Sigmoid colon (tissue), 6 donors: ENCODE measurements at regions not wholly inside any gene's neighbourhood (a gene's known extent, or its start where the extent isn't known, plus 50 kb on each side); places are given as distances from the start of the nearest gene placed in this dataset.
"Not testable (repeated sequence)": the region's sequence is repeated elsewhere in the genome, so short reads cannot be mapped to it uniquely, and the experiment has no call there.

ENCODE experiments used
- DNase-seq: peaks from one replicate; pipeline ENCODE4 v3.0.0-alpha.2; 2019
- H3K27ac ChIP-seq, 4 donors: fragments of 200-600 bp; sonication (generic); one replicate each; pipeline ENCODE4 v1.5.1; 2016 to 2019; ENCODE audit warnings: mild to moderate bottlenecking in 1 of 4
- H3K27me3 ChIP-seq, 3 donors: fragments of 200-600 bp; sonication (generic); one replicate each; pipeline ENCODE4 v1.5.1; 2019; ENCODE audit warnings: mild to moderate bottlenecking in 1 of 3
- H3K36me3 ChIP-seq, 4 donors: fragments of 200-600 bp; sonication (generic); one replicate each; pipeline ENCODE4 v1.5.1; 2016 to 2019
- H3K4me1 ChIP-seq, 4 donors: fragments of 200-600 bp; sonication (generic); one replicate each; pipeline ENCODE4 v1.5.1; 2017 to 2019
- H3K4me3 ChIP-seq, 4 donors: fragments of 200-600 bp; sonication (generic); one replicate each; pipeline ENCODE4 v1.5.1; 2017 to 2019; ENCODE audit warnings: mild to moderate bottlenecking in 2 of 4, moderate library complexity in 1 of 4
- H3K9me3 ChIP-seq, 4 donors: fragments of 200-600 bp in 3 of 4; sonication (generic) in 3 of 4; one replicate each; pipeline versions ENCODE4 v1.5.1 to v1.6.1; 2013 to 2019
- CTCF ChIP-seq, 4 experiments: fragments of 450-650 bp in 3 of 4; fragments of 200-600 bp in 1 of 4; IDR thresholded peaks; one replicate each; pipeline ENCODE4 v1.5.1; 2016 to 2019; ENCODE audit warnings: antibody characterized with exemption in 4 of 4, mild to moderate bottlenecking in 3 of 4, moderate library complexity in 2 of 4
- EP300 ChIP-seq, 4 donors: sonication (generic); formaldehyde crosslinking; IDR thresholded peaks; one replicate each; pipeline ENCODE4 v1.6.1; 2017; ENCODE audit warnings: antibody characterized with exemption in 4 of 4
- POLR2A ChIP-seq, 2 donors: fragments of 450-650 bp; IDR thresholded peaks; one replicate each; pipeline ENCODE4 v1.6.1; 2016; ENCODE audit warnings: antibody characterized with exemption in 2 of 2, mild to moderate bottlenecking in 2 of 2, moderate library complexity in 2 of 2
- POLR2AphosphoS5 ChIP-seq, 4 donors: sonication (generic); formaldehyde crosslinking; IDR thresholded peaks; one replicate each; pipeline ENCODE4 v1.6.1; 2017; ENCODE audit warnings: antibody characterized with exemption in 4 of 4
- WGBS, 2 donors: extraction: QIAGEN DNeasy Blood & Tissue Kit; methylation state at CpG; one replicate each; pipeline ENCODE4 v1.1.7; 2013; 5-methylcytosine and 5-hydroxymethylcytosine counted together
- intact Hi-C: fragments of 100-400 bp; cut with DNase I; formaldehyde crosslinking; loops from one replicate; pipeline ENCODE4 v1.15.1; 2023
- donor health status: healthy with polysubstance abuse.
- donor health status: healthy.

- Histone ChIP-seq H3K36me3 (no peaks in the 10 kb centered on the region), H3K27ac (no peak overlapping the region), H3K9me3 (no peaks in the 10 kb centered on the region), H3K4me3 (no peak overlapping the region), H3K4me1 (no peaks in the 10 kb centered on the region), H3K27me3 (no peaks in the 10 kb centered on the region)
- 73 to 81% methylated on average over 9 of the region's 9 CpGs for WGBS, 2 donors
- TF ChIP-seq CTCF (IDR thresholded peaks at IDR 0.05) = no peak
- no peak for TF ChIP-seq POLR2A (IDR thresholded peaks at IDR 0.05)
- no peak for TF ChIP-seq EP300 (IDR thresholded peaks at IDR 0.05)
- no peak for TF ChIP-seq POLR2AphosphoS5 (IDR thresholded peaks at IDR 0.05)
- intact Hi-C loops = no loop called here
- DNase-seq = no peak
These were observed 342.8 kb downstream of the FAM47B start for GRCh38 chrX:35285289-35285962.

- H3K9me3 ChIP-seq = no peaks in the 10 kb centered on the region
- DNase-seq = no peak
- H3K4me1 ChIP-seq = no peaks in the 10 kb centered on the region
- H3K36me3 ChIP-seq = no peaks in the 10 kb centered on the region
- H3K27ac ChIP-seq = no peak overlapping the region
- WGBS, 2 donors = 64 to 76% methylated on average over 1 of the region's 1 CpG
- no peaks in the 10 kb centered on the region for H3K27me3 ChIP-seq
- TF ChIP-seq POLR2AphosphoS5 (IDR thresholded peaks at IDR 0.05) = no peak
- TF ChIP-seq CTCF (IDR thresholded peaks at IDR 0.05) = no peak
- TF ChIP-seq EP300 (IDR thresholded peaks at IDR 0.05) = no peak
- no peak for TF ChIP-seq POLR2A (IDR thresholded peaks at IDR 0.05)
- intact Hi-C loops = no loop called here
- no peak overlapping the region for H3K4me3 ChIP-seq
These were observed 346.1 kb downstream of the FAM47B start for GRCh38 chrX:35288657-35289056.

- no peak for DNase-seq
- H3K4me1 ChIP-seq = no peaks in the 10 kb centered on the region
- H3K27ac ChIP-seq = no peak overlapping the region
- 60 to 70% methylated on average over 2 of the region's 2 CpGs for WGBS, 2 donors
- no peak for TF ChIP-seq EP300 (IDR thresholded peaks at IDR 0.05)
- no peak for TF ChIP-seq CTCF (IDR thresholded peaks at IDR 0.05)
- no peak for TF ChIP-seq POLR2AphosphoS5 (IDR thresholded peaks at IDR 0.05)
- no peak for TF ChIP-seq POLR2A (IDR thresholded peaks at IDR 0.05)
- intact Hi-C loops = no loop called here
- no peaks in the 10 kb centered on the region for H3K27me3 ChIP-seq
- H3K36me3 ChIP-seq = no peaks in the 10 kb centered on the region
- no peak overlapping the region for H3K4me3 ChIP-seq
- no peaks in the 10 kb centered on the region for H3K9me3 ChIP-seq
These were observed 347.4 kb downstream of the FAM47B start for GRCh38 chrX:35289952-35290351.

GRCh38 chrX:35291013-35291412, 348.4 kb downstream of the FAM47B start:
- Histone ChIP-seq H3K4me1 (no peaks in the 10 kb centered on the region), H3K9me3 (no peaks in the 10 kb centered on the region), H3K27me3 (no peaks in the 10 kb centered on the region), H3K4me3 (no peak overlapping the region), H3K36me3 (no peaks in the 10 kb centered on the region), H3K27ac (no peak overlapping the region)
- no peak for DNase-seq
- 75 to 85% methylated on average over 2 of the region's 2 CpGs for WGBS, 2 donors
- TF ChIP-seq CTCF (IDR thresholded peaks at IDR 0.05) (no peak), POLR2AphosphoS5 (IDR thresholded peaks at IDR 0.05) (no peak), POLR2A (IDR thresholded peaks at IDR 0.05) (no peak), EP300 (IDR thresholded peaks at IDR 0.05) (no peak)
- intact Hi-C loops = no loop called here

GRCh38 chrX:35292522-35292921, 349.9 kb downstream of the FAM47B start:
- TF ChIP-seq POLR2AphosphoS5 (IDR thresholded peaks at IDR 0.05) (no peak), CTCF (IDR thresholded peaks at IDR 0.05) (no peak), EP300 (IDR thresholded peaks at IDR 0.05) (no peak), POLR2A (IDR thresholded peaks at IDR 0.05) (no peak)
- no peaks in the 10 kb centered on the region for H3K36me3 ChIP-seq
- no peaks in the 10 kb centered on the region for H3K4me1 ChIP-seq
- no peaks in the 10 kb centered on the region for H3K27me3 ChIP-seq
- H3K9me3 ChIP-seq = no peaks in the 10 kb centered on the region
- no peak overlapping the region for H3K27ac ChIP-seq
- DNase-seq = no peak
- intact Hi-C loops = no loop called here
- no peak overlapping the region for H3K4me3 ChIP-seq

- DNase-seq, H3K4me1 ChIP-seq, H3K36me3 ChIP-seq, H3K4me3 ChIP-seq, H3K9me3 ChIP-seq, intact Hi-C loops, H3K27ac ChIP-seq, H3K27me3 ChIP-seq: not testable (repeated sequence)
These were observed 362.4 kb downstream of the FAM47B start for GRCh38 chrX:35305037-35305436.
